Hippocampal formation (tissue), 2 donors: ENCODE measurements at regions not wholly inside any gene's neighbourhood (a gene's known extent, or its start where the extent isn't known, plus 50 kb on each side); places are given as distances from the start of the nearest gene placed in this dataset.
"Not testable (repeated sequence)": the region's sequence is repeated elsewhere in the genome, so short reads cannot be mapped to it uniquely, and the experiment has no call there.

Source experiments
- DNase-seq, 2 donors: peaks; one replicate each; lab custom pipeline; 2025; lab: John Stamatoyannopoulos, UW

DNA sequence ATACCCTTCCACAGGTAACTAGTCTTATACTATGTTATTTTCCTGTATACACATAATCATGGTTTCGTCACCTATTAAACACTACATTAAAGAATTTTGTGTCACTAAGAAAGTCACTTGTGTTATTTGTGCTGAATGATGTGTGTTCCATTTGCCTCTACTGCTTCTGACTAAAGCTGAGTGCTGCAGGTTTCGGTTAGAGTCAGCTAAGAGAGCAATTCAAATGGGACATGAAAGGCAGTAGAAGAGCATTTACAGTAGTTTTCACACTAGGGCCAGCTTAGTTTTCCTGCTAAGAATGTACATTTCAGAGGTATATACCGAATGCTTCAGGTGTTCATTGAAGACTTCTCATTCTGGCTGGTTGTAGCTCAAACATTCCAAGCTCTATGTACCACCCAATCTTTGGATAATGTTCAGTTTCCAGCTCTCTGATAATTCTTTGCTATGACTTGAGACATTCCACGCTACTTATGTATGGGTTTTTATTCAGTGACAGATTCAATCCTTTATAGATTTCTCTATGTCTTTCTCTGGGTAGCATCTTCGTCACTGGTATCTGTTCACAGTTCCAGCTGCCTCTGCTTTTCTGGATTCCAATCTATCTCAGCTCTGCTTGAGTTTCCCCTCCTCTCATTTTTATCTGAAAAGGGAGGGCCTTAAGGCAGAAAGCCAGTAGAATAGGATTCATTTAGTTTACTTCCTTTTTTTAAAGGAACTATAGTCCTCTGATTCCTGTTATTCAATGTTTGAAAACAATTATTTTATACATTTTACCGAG lies 164.4 kb downstream of the CXXC4 start:
- DNase-seq = no peak

DNA sequence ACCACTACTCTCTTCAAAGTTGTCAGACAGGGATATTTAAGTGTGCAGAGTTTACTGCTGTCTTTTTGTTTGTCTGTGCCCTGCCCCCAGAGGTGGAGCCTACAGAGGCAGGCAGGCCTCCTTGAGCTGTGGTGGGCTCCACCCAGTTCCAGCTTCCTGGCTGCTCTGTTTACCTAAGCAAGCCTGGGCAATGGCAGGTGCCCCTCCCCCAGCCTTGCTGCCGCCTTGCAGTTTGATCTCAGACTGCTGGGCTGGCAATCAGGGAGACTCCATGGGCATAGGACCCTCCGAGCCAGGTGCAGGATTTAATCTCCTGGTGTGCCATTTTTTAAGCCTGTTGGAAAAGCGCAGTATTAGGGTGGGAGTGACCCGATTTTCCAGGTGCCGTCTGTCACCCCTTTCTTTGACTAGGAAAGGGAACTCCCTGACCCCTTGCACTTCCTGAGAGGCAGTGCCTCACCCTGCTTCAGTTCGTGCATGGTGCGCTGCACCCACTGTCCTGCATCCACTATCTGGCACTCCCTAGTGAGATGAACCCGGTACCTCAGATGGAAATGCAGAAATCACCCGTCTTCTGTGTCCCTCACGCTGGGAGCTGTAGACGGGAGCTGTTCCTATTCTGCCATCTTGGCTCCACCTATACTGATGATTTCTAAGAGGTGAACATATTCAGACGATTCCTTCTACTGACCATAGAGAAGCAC lies 167.6 kb downstream of the CXXC4 start:
- DNase-seq = not testable (repeated sequence)

DNA sequence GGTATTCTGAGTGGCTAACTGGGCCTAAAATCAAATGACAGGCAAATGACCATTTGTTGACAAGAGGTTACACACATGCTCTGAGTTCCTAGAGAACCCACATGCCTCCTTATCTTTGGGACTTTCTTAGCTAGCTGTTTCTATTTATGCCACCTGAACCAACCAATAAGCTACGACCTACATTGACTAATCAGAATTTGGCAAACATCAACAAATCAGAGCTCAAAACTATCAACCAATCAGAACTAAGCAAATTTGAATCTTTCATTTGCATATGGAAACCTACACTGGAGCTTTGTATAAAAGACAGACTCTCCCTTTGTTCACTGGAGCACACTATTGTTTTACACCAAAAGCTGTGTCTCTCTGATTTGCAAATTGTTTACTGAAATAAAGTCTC lies 192.0 kb downstream of the CXXC4 start:
- DNase-seq = peak in 1 of 2 donors; percentile 69

DNA sequence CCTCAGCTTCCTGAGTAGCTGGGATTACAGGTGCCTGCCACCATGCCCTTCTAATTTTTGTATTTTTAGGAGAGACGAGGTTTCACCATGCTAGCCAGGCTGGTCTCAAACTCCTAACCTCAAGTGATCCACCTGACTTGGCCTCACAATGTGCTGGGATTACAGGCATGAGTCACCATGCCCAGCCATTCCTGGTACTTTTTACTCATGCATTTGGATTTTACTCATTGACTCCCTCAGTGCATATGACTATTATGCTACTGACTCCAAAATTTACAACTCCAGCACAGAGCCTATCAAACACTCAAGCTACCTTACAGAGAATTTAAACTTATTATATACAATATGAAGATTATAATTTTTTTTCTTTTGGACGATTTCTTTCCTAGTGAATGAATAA lies 199.9 kb downstream of the CXXC4 start:
- DNase-seq = no peak

DNA sequence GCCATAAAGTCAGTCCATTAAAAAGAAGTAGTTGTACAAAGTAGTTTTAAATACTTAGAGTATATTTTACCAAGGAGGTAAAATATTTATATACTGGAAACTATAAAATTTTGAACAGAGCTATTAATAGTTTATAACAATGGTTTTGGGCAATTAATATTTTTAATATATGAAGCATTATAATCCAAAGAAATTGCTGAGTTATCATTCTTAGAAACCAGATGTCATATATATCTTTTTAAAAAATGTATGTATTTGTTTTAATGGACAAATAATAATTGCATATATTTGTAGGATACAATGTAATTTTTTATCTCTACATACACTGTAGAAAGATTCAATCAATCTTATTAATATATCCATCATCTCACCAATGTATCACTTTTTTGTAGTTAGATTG lies 207.8 kb downstream of the CXXC4 start:
- DNase-seq = no peak

DNA sequence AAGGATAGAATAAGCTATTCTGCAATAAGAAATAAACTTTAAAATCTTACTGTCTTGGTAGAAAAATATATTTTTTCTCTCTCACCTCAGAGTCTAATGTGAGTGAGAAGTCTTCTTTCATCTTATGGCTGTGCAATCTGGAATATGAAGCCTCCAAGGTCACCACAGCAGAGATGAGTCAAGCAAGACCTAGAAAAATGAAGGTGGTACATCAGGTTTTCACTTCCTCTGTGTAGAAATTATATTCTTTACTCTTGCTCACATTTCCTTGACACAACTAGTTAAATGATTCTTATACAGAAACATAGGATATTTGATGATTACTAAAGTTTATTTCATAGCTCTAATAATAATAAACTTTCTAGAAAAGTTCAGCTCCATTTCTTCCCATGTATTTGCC lies 211.4 kb downstream of the CXXC4 start:
- no peak for DNase-seq

DNA sequence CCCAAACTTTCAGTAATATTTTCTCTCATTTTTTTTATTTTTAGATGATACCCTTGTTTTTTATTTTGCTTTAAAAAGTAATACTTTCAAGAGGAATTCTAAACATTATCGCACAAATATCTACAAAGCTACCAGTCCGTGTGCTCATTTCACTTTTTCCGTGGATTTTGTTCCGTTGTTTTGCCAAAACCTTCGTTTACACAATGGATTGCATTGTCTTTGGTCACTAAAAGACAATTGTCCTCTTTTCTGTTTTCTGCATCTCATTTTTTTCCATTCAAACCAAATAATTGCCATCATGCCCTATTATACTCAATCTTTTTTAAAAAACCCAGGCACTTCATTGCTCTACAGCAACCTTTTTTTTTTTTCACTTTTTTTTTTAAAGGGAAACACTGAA lies 214.9 kb downstream of the CXXC4 start:
- peak in 1 of 2 donors; percentile 82 for DNase-seq

DNA sequence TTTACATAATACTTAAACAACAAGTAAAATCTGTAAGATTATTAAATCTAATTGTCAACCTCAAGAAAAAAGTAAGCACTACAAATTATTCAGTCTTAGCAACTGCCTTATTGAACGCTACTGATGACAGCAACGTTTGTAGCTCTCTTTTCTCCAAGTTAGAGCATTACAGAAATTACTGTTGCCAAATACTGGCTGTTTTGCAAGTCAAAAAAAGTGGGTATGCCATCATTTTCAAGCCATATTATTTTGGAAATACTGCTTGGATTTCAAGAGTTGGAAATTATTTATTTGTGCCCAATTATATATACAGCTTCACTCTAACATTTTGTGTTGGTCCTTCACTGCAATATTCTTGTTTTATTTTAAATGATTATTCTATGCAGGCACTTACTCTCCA lies 221.7 kb downstream of the CXXC4 start:
- no peak for DNase-seq

DNA sequence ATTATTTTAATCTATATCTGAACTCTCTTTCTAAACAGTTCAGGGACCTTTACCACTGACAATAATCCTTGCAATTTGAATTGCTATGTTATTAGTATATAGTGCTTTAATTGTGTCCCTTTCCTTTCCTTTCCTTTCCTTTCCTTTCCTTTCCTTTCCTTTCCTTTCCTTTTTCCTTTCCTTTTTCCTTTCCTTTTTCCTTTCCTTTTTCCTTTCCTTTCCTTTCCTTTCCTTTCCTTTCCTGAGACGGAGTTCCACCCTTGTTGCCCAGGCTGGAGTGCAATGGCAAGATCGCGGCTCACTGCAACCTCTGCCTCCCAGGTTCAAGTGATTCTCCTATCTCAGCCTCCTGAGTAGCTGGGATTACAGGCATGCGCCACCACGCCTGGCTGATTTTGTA lies 225.1 kb downstream of the CXXC4 start:
- DNase-seq = not testable (repeated sequence)

DNA sequence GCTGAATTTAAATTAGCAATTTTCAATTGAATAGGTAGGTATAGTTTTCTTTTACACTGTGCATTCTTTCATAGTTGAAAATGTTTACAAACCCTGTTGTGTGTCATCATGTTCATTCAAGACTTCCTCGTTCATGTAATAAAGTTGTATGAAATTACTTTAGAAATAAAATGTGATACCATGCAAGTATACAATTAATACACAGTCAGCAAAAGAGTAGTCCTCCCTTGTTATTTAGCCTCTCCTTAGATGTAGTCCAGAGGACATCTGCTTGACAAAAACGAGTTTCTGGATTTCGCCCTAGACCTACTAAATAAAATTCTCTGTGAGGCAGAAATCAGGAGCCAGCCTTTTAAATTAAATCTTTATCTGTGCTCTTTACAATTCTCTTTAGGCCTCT lies 231.6 kb downstream of the CXXC4 start:
- no peak for DNase-seq

DNA sequence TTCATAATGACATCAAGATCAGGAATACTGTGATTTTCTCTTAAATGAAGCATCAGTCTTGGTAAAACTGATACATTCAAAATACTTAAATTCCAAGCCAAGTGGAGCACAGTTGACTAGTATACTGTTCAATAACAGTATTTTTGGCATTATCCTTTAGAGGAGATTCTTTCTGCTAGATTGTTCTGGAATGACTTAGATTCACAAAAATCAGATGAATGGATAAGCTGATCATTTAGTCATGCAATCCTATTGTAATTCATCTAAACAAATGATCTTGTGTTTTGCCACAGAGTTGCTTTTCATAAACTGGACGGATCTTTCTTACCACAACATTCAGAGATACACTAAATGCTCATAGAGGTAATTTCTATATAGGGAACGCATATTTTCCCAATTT lies 232.0 kb downstream of the CXXC4 start:
- DNase-seq = no peak

DNA sequence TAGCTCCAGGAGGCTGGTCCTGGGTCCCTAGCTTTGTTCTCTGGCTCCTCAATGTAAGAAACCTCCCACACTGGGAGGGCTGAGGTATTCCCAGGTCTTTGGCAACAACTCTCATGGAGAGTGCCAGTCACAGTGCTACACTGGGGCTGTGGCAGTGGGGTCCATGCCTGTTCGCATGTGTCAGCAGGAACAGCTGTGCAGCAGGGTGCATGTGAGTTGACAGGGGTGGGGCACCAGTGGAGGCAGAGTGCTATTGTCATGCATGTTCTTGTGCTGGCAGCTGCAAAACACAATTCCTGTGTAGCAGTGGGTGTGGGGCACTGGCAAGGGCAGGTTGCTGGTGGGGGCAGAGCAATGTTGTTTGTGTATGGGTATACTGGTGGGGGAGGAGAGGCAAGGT lies 246.0 kb downstream of the CXXC4 start:
- no peak for DNase-seq

DNA sequence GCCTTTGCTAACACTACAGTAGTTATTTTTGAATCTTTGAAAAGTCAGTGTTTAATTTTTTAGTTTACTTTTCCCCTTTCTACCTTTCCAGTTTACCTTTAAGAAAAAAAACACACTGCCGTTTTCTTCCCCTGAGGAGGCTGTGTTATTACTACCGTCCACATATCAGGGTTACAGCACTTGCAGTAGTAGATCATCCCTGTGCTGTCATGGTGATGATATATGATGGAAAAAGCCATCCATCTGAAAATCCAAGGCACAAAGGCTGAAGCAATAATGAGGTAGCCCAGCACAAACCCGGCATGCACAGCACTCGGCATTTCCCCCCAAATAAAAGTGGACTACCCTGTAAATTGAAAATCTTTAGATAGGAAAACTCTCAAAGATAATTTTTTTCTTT lies 258.7 kb downstream of the CXXC4 start:
- DNase-seq = no peak

DNA sequence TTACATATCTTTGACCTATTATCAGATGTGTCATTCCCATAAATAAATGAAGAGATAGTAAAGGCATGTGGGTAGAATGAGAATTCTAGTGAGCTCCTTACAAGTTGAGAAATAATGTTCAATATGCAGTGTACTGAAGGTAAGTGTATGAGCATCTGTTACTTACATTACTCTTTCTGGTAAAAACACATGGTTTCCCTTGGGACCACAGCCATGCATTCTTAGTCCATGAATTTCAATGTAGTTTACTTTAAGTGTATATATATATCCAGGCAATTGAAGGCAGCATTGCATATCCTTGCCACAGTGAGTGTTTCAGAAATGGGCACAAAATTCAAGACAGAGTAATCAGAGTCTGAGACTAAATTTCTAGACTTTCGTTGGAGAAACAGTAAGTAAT lies 277.2 kb downstream of the CXXC4 start:
- no peak for DNase-seq

DNA sequence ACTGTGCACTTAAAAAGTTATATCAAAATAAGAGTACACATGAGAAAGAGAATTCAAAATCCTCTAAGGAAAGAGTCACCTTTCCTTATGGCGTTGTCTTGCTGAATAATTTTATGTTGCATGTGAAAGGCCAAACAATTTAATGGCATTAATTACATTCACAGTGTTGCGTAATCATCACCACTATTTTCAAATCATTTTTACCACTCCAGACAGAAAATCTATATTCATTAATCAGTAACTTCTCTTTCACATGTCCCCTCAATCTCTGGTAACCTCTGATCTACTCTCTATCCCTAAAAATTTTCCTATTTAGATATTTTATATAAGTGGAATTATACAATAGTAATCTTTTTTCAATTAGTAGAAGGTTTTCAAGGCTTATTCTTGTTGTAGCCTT lies 283.0 kb downstream of the CXXC4 start:
- DNase-seq = no peak

DNA sequence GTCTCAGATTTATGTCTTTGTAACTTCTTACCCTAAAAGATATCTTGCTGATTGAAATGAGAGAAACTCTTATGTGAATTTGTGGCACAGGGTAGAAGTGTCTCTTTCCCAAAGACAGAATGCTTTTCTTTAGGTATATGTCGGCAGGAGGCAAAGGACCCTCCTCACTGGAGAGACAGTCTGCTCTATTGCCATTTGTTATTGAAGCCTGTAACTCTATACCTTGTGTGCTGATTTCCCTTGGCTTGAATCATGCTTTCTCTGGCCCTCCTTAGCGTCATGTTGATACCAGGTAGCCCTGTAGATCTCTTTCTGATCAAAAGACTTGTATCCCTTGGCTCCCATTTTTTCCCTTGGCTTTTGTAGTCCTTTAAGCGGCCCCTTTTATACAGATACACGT lies 284.3 kb downstream of the CXXC4 start:
- no peak for DNase-seq

DNA sequence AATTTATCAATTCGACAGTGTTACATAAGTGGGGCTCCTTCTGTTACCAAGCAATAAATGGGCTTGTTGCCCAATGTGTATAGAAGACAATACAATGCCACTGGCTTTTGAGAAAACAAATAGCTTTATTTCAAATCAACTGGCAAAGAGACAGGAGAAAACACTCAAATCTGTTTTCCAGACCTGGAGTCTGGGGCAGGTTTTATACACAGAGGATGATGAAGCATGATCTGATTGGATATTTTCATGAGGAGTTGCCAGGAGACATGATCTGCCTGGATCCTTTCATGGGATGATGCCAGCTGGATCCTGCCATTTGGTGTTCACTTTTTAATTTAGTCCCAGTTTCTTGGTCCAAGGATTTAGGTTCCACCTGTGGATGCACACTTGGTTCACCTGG lies 287.9 kb downstream of the CXXC4 start:
- no peak for DNase-seq

DNA sequence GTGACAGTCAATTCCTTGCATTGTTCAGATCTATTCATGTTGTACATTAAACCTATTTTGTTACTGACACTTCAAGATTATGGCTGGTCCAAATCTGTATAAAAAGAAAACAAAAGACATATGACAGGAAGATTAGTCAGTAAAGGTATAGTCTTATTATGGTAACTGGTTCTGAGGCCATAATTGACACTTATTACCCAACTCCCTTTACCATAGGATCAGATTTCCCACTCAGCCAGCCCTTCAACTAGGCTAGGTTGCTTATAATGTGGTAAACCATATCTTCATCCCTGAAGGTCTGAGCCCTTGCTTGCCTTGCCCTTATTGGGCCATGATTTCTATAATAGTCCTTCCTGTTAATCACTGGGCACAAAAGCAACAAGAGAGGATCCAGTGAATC lies 289.6 kb downstream of the CXXC4 start:
- DNase-seq = no peak

DNA sequence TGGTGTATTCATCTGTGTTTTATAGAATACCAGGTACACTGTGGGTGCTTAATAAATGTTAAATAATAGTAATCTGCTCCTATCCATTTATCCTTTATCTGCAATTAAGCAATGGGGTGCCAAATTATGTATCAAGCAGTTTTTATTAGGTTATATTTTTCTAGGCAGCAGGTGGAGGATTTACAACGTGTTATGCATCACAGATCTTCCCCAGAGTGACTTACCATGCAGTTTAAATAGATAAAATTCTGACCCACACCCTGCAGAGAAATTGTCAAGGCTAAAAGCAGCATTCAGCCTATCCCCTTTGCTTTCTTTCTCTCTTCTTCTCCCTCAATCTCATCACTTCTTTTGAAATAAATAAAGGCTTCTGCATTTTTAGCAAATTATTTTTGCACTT lies 306.4 kb downstream of the CXXC4 start:
- no peak for DNase-seq

DNA sequence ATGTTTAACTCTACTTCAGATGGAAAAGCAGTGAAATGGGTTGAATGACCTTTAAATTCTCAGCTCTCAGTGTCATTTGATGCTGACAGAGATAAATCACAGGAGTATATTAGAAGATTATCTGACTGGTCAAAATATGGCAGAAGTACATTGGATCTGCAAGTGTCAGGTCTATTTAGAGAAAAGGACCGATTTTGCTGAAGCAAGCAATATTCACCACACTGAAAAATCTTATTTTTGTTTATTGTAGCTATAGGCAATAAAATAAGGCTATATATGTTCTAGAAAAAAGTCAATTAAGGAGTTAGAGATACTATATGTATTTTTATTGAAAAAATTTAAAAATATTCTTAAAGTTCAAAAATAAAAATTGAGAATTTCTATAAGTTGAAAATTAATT lies 325.3 kb downstream of the CXXC4 start:
- no peak for DNase-seq

DNA sequence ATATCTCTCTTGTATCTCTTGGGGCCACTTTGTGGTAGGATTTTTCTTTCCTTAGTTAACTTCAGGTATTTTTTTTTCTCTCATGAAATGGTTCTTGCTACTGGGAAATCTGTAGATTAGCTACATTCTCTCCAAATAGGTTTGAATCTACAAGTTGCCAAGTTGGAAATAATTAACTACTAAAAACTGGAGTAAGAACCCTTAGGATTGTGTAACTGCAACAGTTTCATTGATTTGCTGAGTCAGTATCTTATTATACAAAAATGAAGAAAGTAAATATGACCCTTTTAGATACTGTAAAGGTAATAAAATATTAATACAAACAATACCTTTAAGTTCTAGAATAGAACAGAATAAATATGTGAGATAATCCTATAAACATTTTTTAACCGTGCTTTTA lies 327.9 kb downstream of the CXXC4 start:
- DNase-seq = no peak

DNA sequence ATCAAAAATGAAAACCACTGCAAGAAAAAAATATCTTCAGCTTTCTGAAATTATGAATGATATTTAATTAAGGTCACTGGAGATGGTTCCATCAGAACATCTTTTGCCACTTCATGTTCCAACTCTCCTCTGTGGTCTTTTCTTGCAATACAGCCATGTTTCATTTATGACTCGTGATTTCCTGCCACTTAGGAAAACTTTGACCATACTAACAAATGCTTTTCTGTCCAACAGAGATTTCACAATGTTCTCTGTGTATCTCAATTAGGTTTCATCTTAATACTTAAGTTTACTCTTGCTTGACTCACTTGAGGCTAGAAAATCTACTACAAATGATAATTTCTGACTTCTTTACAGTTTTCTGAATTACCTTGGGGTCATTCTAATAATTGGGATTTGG lies 330.9 kb downstream of the CXXC4 start:
- no peak for DNase-seq

DNA sequence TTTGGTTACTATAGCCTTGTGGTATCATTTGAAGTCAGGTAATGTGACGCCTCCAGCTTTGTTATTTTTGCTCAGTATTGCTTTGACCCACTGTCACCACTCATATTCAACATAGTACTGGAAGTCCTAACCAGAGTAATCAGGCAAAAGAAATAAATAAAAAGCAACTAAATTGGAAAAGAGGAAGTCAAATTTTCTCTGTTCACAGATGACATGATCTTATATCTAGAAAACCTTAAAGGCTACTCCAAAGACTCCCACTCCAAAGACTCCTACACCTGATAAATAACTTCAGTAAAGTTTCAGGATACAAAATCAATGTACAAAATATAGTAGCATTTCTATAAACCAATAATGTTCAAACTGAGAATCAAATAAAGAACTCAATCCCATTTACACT lies 348.6 kb downstream of the CXXC4 start:
- no peak for DNase-seq

DNA sequence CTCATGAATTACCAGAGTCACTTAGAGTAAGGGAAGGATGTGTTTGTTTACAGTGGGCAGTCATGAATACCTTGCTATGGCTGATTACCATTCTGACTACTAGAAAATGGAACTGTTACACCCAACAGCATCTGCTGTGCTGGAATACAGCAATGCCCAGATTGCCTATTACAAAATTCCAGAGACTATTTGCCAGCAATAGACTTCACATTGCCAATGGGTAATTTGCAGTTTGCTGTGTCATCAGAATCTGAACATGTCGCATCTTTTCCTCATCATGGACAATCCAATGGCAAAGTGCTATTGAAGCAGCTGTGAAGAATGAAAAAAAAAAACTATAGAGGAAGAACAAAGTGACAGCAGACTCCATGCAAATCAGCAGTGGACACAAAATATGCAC lies 356.6 kb downstream of the CXXC4 start:
- no peak for DNase-seq
